Ovary (tissue), 7 donors: ENCODE measurements at regions not wholly inside any gene's neighbourhood (a gene's known extent, or its start where the extent isn't known, plus 50 kb on each side); places are given as distances from the start of the nearest gene placed in this dataset.
"Not testable (repeated sequence)": the region's sequence is repeated elsewhere in the genome, so short reads cannot be mapped to it uniquely, and the experiment has no call there.

Experiments used
- DNase-seq, 5 donors: peaks; one replicate each; pipeline ENCODE4 v3.0.0-alpha.2; 2019 to 2020
- H3K27ac ChIP-seq, 2 donors: fragments of 200-600 bp; one replicate each; pipeline versions ENCODE4 v1.5.1 to v1.8.0; 2019 to 2022
- H3K27me3 ChIP-seq: fragments of 200-600 bp; one replicate; pipeline ENCODE4 v1.8.0; 2022
- H3K36me3 ChIP-seq: fragments of 200-600 bp; sonication (generic); one replicate; pipeline ENCODE4 v1.5.1; 2019
- H3K4me1 ChIP-seq: one replicate; pipeline ENCODE4 v1.8.1; 2013; ENCODE audit warnings: mild to moderate bottlenecking, moderate library complexity; ENCODE audit not compliant: insufficient read depth
- H3K4me3 ChIP-seq: fragments of 200-600 bp; sonication (generic); one replicate; pipeline ENCODE4 v1.5.1; 2017
- H3K9me3 ChIP-seq, 2 donors: fragments of 200-600 bp in 1 of 2; sonication (generic) in 1 of 2; one replicate each; pipeline versions ENCODE4 v1.5.1 to v1.8.1; 2013 to 2019; ENCODE audit warnings: mild to moderate bottlenecking in 1 of 2, moderate library complexity in 1 of 2
- CTCF ChIP-seq, 3 donors: fragments of 450-650 bp in 2 of 3; fragments of 200-600 bp in 1 of 3; IDR thresholded peaks; one replicate each; pipeline versions ENCODE4 v1.5.1 to v1.8.0; 2016 to 2022; ENCODE audit warnings: antibody characterized with exemption in 3 of 3, mild to moderate bottlenecking in 1 of 3
- EP300 ChIP-seq: sonication (generic); formaldehyde crosslinking; IDR thresholded peaks from one replicate; pipeline ENCODE4 v1.6.1; 2017; ENCODE audit warnings: antibody characterized with exemption
- POLR2A ChIP-seq: fragments of 450-650 bp; IDR thresholded peaks from one replicate; pipeline ENCODE4 v1.6.1; 2017; ENCODE audit warnings: antibody characterized with exemption, mild to moderate bottlenecking, moderate library complexity
- WGBS, 3 donors: extraction: QIAGEN DNeasy Blood & Tissue Kit in 1 of 3; methylation state at CpG; one replicate each; pipeline versions ENCODE4 v1.1.5 to v1.1.7; 2013 to 2017; 5-methylcytosine and 5-hydroxymethylcytosine counted together
- intact Hi-C, 4 donors: fragments of 100-400 bp; cut with DNase I; formaldehyde crosslinking; loops; one replicate each; pipeline versions ENCODE4 v1.11.0 to v1.15.1; 2022 to 2023
- donor health status: DM: no; HTN: no; CAD: no; lungs with moderate emphysema.
- donor health status: DM: no; HTN: no; CAD: no.
- donor health status: Bipolar disorder and iron deficiency.
- donor health status: DM: no; HTN: no; CAD: no.
- donor health status: DM: yes; HTN: yes; CAD: no.

DNA sequence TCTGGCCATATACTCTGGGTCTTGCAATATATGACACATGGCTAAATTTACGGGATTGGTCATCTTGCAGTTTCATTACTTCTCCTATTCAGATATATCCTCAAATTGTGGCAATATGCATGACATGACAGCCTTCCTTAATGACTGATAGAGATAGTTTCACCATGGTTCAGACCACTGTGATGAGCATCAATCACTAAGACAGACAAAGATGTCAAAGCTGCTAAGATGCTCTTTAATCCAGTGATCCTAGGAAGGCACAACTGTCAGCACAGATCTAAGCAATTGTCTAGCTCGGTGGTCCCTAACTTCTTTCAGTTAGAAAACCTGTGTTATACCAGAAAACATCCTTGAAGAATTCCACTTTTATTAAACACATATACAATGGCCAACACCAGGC lies 70.9 kb upstream of the ADGRL2 start:
- WGBS, 3 donors, result 65 to 95% (median 73%) methylated on average over 2 of the region's 2 CpGs
- DNase-seq, result no peak
- TF ChIP-seq CTCF (IDR thresholded peaks at IDR 0.05), result no peak
- H3K36me3 ChIP-seq, result no peaks in the 10 kb centered on the region
- H3K27ac ChIP-seq, result no peak overlapping the region
- no peaks in the 10 kb centered on the region for H3K4me1 ChIP-seq
- no peaks in the 10 kb centered on the region for H3K9me3 ChIP-seq
- no peaks in the 10 kb centered on the region for H3K27me3 ChIP-seq
- no peak overlapping the region for H3K4me3 ChIP-seq
- intact Hi-C loops, result no loop called here

DNA sequence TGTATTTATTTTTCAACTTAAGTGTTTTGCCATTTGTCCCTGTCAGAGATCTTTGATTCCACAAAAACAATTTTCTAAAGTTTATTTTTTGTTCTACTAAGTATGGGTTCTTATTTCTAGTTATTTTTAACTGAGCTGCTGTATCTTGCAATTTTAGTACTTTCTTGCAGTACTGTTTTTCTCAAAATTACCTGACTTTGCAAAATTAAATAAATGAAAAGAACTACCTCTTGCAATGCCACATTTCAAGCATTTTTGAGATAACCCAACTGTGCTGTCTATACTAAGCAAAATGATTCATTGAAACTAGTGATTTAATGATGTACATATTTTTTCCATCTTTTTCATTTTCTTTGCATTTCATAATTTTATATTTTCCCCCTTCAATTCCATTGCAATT lies 71.5 kb upstream of the ADGRL2 start:
- TF ChIP-seq EP300 (no peak), CTCF (IDR thresholded peaks at IDR 0.05) (no peak), POLR2A (no peak)
- H3K4me1 ChIP-seq, result no peaks in the 10 kb centered on the region
- H3K9me3 ChIP-seq, result no peaks in the 10 kb centered on the region
- H3K27me3 ChIP-seq, result no peaks in the 10 kb centered on the region
- no peak for DNase-seq
- intact Hi-C loops, result no loop called here
- no peak overlapping the region for H3K27ac ChIP-seq
- H3K4me3 ChIP-seq, result no peak overlapping the region
- H3K36me3 ChIP-seq, result no peaks in the 10 kb centered on the region

- WGBS, 3 donors, result 85 to 91% (median 86%) methylated on average over 8 of the region's 8 CpGs
- DNase-seq, result no peak
- intact Hi-C loops, result no loop called here
Measured at GRCh38 chr1:81725823-81726222, 74.9 kb upstream of the ADGRL2 start.

DNA sequence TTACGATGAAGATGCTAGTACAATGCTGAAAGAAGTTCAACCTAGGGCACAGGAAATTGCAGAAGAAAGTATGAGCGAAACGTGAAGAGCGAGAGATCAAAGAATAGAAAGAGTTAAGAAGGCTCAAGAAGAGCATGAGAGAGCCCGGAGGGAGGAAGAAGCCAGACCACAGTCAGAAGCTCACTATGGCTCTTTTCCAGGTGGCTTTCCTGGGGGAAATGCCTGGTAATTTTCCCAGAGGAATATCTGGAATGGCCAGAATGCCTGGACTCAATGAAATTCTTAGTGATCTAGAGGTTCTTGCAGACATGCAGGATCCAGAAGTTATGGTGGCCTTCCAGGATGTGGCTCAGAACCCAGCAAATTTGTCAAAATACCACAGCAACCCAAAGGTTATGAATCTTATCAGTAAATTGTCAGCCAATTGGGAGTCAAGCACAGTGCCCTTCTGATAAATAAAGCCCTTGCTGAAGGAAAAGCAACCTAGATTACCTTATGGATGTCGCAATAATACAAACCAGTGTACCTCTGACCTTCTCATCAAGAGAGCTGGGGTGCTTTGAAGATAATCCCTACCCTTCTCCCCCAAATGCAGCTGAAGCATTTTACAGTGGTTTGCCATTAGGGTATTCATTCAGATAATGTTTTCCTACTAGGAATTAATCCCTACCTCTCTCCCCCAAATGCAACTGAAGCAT lies 78.0 kb upstream of the ADGRL2 start:
- H3K27me3 ChIP-seq, H3K27ac ChIP-seq, DNase-seq, H3K9me3 ChIP-seq, intact Hi-C loops, H3K36me3 ChIP-seq, H3K4me1 ChIP-seq, H3K4me3 ChIP-seq: not testable (repeated sequence)
- 82 to 89% (median 86%) methylated on average over 6 of the region's 6 CpGs for WGBS, 3 donors

More at GRCh38 chr1:81725823-81726222, 74.9 kb upstream of the ADGRL2 start:
- TF ChIP-seq CTCF (IDR thresholded peaks at IDR 0.05) (no peak), EP300 (no peak), POLR2A (no peak)
- Histone ChIP-seq H3K4me3 (no peak overlapping the region), H3K36me3 (no peaks in the 10 kb centered on the region), H3K27ac (no peak overlapping the region), H3K4me1 (no peaks in the 10 kb centered on the region), H3K9me3 (no peaks in the 10 kb centered on the region), H3K27me3 (no peaks in the 10 kb centered on the region)

GRCh38 chr1:81720256-81720655 lies 80.5 kb upstream of the ADGRL2 start:
- intact Hi-C loops, H3K4me3 ChIP-seq, DNase-seq, H3K27ac ChIP-seq, H3K4me1 ChIP-seq, H3K27me3 ChIP-seq, H3K36me3 ChIP-seq, H3K9me3 ChIP-seq: not testable (repeated sequence)
- WGBS, 3 donors, result 93 to 95% (median 94%) methylated on average over 8 of the region's 8 CpGs
